Heart right ventricle (tissue), 16 donors: ENCODE measurements at regions not wholly inside any gene's neighbourhood (a gene's known extent, or its start where the extent isn't known, plus 50 kb on each side); places are given as distances from the start of the nearest gene placed in this dataset.

Source experiments
- ATAC-seq, 8 donors: fragments of 200-7000 bp; cut with Tn5 transposase; one replicate each; pipeline ENCODE4 v1.9.1; 2020; ENCODE audit warnings: mild to moderate bottlenecking in 8 of 8, moderate library complexity in 8 of 8, moderate number of reproducible peaks in 1 of 8
- DNase-seq, 2 donors: peaks; one replicate each; pipeline ENCODE4 v3.0.0-alpha.2; 2020
- H3K27ac ChIP-seq, 10 donors: fragments of 200-600 bp; sonication (generic) in 2 of 10; one replicate each; pipeline versions ENCODE4 v1.5.0 to v1.8.0; 2020 to 2022; ENCODE audit warnings: mild to moderate bottlenecking in 3 of 10
- H3K27me3 ChIP-seq, 7 donors: fragments of 200-600 bp; one replicate each; pipeline ENCODE4 v1.8.0; 2021 to 2022; ENCODE audit warnings: mild to moderate bottlenecking in 2 of 7
- H3K36me3 ChIP-seq, 9 donors: fragments of 200-600 bp; sonication (generic) in 1 of 9; one replicate each; pipeline versions ENCODE4 v1.5.0 to v1.8.0; 2020 to 2022; ENCODE audit warnings: mild to moderate bottlenecking in 2 of 9
- H3K4me1 ChIP-seq, 9 donors: fragments of 200-600 bp; sonication (generic) in 1 of 9; one replicate each; pipeline versions ENCODE4 v1.5.0 to v1.8.0; 2020 to 2022; ENCODE audit warnings: mild to moderate bottlenecking in 4 of 9
- H3K4me3 ChIP-seq, 10 donors: fragments of 200-600 bp; sonication (generic) in 2 of 10; one replicate each; pipeline versions ENCODE4 v1.5.0 to v1.8.0; 2020 to 2022; ENCODE audit warnings: mild to moderate bottlenecking in 7 of 10, moderate library complexity in 2 of 10
- H3K9me3 ChIP-seq, 11 donors: fragments of 200-600 bp in 10 of 11; sonication (generic) in 2 of 11; one replicate each; pipeline versions ENCODE4 v1.5.0 to v1.8.0; 2013 to 2022; ENCODE audit warnings: mild to moderate bottlenecking in 2 of 11, control low read depth in 1 of 11, moderate library complexity in 1 of 11
- CTCF ChIP-seq, 9 donors: fragments of 200-600 bp; sonication (generic) in 2 of 9; IDR thresholded peaks; one replicate each; pipeline versions ENCODE4 v1.5.0 to v1.8.0; 2021 to 2022; ENCODE audit warnings: antibody characterized with exemption in 9 of 9, mild to moderate bottlenecking in 5 of 9, moderate library complexity in 1 of 9
- WGBS, 2 donors: extraction: QIAGEN DNeasy Blood & Tissue Kit; methylation state at CpG; one replicate each; pipeline ENCODE4 v1.1.7; 2013; ENCODE audit warnings: inconsistent platforms in 1 of 2; 5-methylcytosine and 5-hydroxymethylcytosine counted together
- intact Hi-C, 10 donors: fragments of 100-400 bp; cut with DNase I; formaldehyde crosslinking; loops; one replicate each; pipeline versions ENCODE4 v1.11.1 to v1.14.2; 2022
- donor health status: Arrhythmogenic right ventricular cardiomyopathy.
- donor health status: ischemic (EF 13 %, LVEDD 7.1; RV severe dilation, severe dysfunction).
- donor health status: healthy with polysubstance abuse.
- donor health status: DM: no; HTN: yes; CAD: no.
- donor health status: DM: no; HTN: no; CAD: no.
- donor health status: ischemic (EF 25% LVEDD 6.9; RV normal size, moderate dysfunction).
- donor health status: ischemic (EF 25% LVEDD 5.7; RV mildly dilated, moderate dysfunction).
- donor health status: healthy.
- donor health status: DM: yes; HTN: yes; CAD: no.
- donor health status: Ischemic cardiomyopathy.
- donor health status: ischemic (EF 35%, LVEDD 5.7; RV mildly dilated, moderate dysfunction).
- donor health status: nonischemic (EF 11% LVEDD 7.7; RV severe dilation, severe dysfunction).
- donor health status: DM: yes; HTN: yes; CAD: no.
- donor health status: PGD.
- donor health status: ischemic (EF 29% LVEDD 5.4; RV normal size, mild dysfunction).
- donor health status: nonischemic (EF 23%, LVEDD 6.1; RV moderate dilation, normal function).

GRCh38 chr2:185132501-185133041, 534.2 kb downstream of the ZNF804A start:
- TF ChIP-seq CTCF (IDR thresholded peaks at IDR 0.05) = no peak
- Histone ChIP-seq H3K4me1 (no peaks in the 10 kb centered on the region), H3K27me3 (no peaks in the 10 kb centered on the region), H3K9me3 (peaks cover 0 to 10% (median 0%) of the 10 kb centered on the region in 11 donors), H3K36me3 (no peaks in the 10 kb centered on the region), H3K4me3 (no peak overlapping the region), H3K27ac (no peak overlapping the region)
- DNase-seq = no peak
- 94 to 96% methylated on average over 38 to 39 of the region's 39 CpGs for WGBS, 2 donors
- no peak for ATAC-seq
- intact Hi-C loops = no loop called here

GRCh38 chr2:185137700-185138099, 539.4 kb downstream of the ZNF804A start:
- no peak for ATAC-seq
- H3K4me1 ChIP-seq = no peaks in the 10 kb centered on the region
- intact Hi-C loops = no loop called here
- H3K36me3 ChIP-seq = no peaks in the 10 kb centered on the region
- peaks cover 0 to 5% (median 0%) of the 10 kb centered on the region in 11 donors for H3K9me3 ChIP-seq
- no peak for DNase-seq
- no peak overlapping the region for H3K4me3 ChIP-seq
- no peak for TF ChIP-seq CTCF (IDR thresholded peaks at IDR 0.05)
- no peak overlapping the region for H3K27ac ChIP-seq
- H3K27me3 ChIP-seq = no peaks in the 10 kb centered on the region

- Histone ChIP-seq H3K27me3 (no peaks in the 10 kb centered on the region), H3K4me3 (no peak overlapping the region), H3K36me3 (no peaks in the 10 kb centered on the region), H3K27ac (no peak overlapping the region), H3K9me3 (no peaks in the 10 kb centered on the region), H3K4me1 (no peaks in the 10 kb centered on the region)
- ATAC-seq (no peak), DNase-seq (no peak)
- WGBS, 2 donors = 66 to 69% methylated on average over 1 of the region's 1 CpG
- no peak for TF ChIP-seq CTCF (IDR thresholded peaks at IDR 0.05)
- intact Hi-C loops = no loop called here
Observed at GRCh38 chr2:185142677-185143076, 544.3 kb downstream of the ZNF804A start.

GRCh38 chr2:185144159-185144919, 546.0 kb downstream of the ZNF804A start:
- no peak for DNase-seq
- Histone ChIP-seq H3K36me3 (no peaks in the 10 kb centered on the region), H3K27ac (no peak overlapping the region), H3K27me3 (no peaks in the 10 kb centered on the region), H3K9me3 (no peaks in the 10 kb centered on the region), H3K4me3 (no peak overlapping the region), H3K4me1 (no peaks in the 10 kb centered on the region)
- intact Hi-C loops = no loop called here
- WGBS, 2 donors = 66 to 76% methylated on average over 7 of the region's 7 CpGs
- ATAC-seq = no peak
- no peak for TF ChIP-seq CTCF (IDR thresholded peaks at IDR 0.05)
